H1 (cell line): ENCODE measurements at regions not wholly inside any gene's neighbourhood (a gene's known extent, or its start where the extent isn't known, plus 50 kb on each side); places are given as distances from the start of the nearest gene placed in this dataset.

Source experiments
- CEBPB ChIP-seq: IDR thresholded peaks from 2 replicates; pipeline ENCODE4 v1.6.1; 2012; ENCODE audit warnings: low read depth, low read length
- CTCF ChIP-seq, 3 experiments: IDR thresholded peaks; 1 replicate in 2 of 3; 2 replicates in 1 of 3; pipeline versions ENCODE4 v1.5.1 to v1.6.1; 2011; ENCODE audit warnings: low read length in 3 of 3, mild to moderate bottlenecking in 3 of 3, inconsistent platforms in 2 of 3, low read depth in 1 of 3, moderate library complexity in 1 of 3; ENCODE audit not compliant: insufficient read depth in 1 of 3; ENCODE audit errors: control extremely low read depth in 1 of 3
- EZH2 ChIP-seq: fragments of 200-600 bp; sonication (generic); IDR thresholded peaks from 2 replicates; pipeline ENCODE4 v1.7.1; 2012; ENCODE audit warnings: low read depth, mild to moderate bottlenecking, moderate library complexity, low read length, inconsistent platforms; ENCODE audit not compliant: severe bottlenecking
- JUND ChIP-seq: IDR thresholded peaks from 2 replicates; pipeline ENCODE4 v1.6.1; 2011; ENCODE audit warnings: mild to moderate bottlenecking, improper control_type of control experiment, low read length
- POLR2AphosphoS5 ChIP-seq: IDR thresholded peaks from 2 replicates; pipeline ENCODE4 v1.6.1; 2011; ENCODE audit warnings: low read depth, low read length
- RFX5 ChIP-seq: IDR thresholded peaks from 2 replicates; pipeline ENCODE4 v1.6.1; 2011; ENCODE audit warnings: low read depth, low read length, improper control_type of control experiment, borderline replicate concordance
- TBP ChIP-seq: IDR thresholded peaks from 2 replicates; pipeline ENCODE4 v1.6.1; 2011; ENCODE audit warnings: low read depth, low read length, improper control_type of control experiment
- TF ChIP-seq, protein P1 (sequence below): IDR thresholded peaks from 2 replicates; pipeline ENCODE4 v1.6.1; 2011; ENCODE audit warnings: low read length, improper control_type of control experiment

DNA sequence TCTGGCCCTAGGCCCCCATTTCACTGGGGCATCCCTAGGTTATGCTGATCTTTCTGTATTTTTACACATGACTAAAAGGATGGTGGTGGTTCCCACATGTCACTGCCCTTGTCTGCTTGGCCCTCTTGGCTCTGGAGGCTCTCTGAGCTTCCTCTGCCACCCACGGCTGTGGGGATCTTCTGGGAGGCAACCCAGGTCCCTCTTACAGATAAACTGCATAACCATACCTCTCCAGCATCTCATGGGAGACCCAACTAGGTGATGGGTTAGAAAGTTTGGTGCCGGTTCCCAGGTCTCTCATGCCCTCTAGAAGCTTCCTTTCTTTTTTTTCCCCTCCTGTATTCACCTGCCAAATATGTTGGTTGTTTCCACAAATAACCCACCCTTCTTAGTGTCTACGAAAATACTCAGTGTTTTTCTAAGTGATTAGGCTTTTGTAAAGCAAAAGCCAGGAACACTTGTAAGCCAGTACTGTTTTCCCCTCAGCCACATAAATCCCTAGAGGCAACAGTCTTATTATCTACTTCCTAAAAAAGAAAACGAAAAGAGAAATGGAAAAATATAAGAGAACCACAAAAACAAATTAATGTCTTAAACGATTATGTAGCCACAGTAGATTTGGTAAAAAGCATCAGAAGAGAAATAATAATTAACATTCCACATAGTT lies 71.7 kb upstream of the SMLR1 start:
- no peak for TF ChIP-seq TBP
- TF ChIP-seq CTCF (IDR thresholded peaks at IDR 0.05; ENCODE audit: control extremely low read depth in 1 of 3, insufficient read depth in 1 of 3, low read depth in 1 of 3, low read length in 3 of 3), result no peak
- TF ChIP-seq JUND, result no peak
- TF ChIP-seq POLR2AphosphoS5, result no peak
- TF ChIP-seq RFX5, result no peak
- no peak for TF ChIP-seq EZH2
- TF ChIP-seq CEBPB, result no peak
- TF ChIP-seq, protein P1, sequence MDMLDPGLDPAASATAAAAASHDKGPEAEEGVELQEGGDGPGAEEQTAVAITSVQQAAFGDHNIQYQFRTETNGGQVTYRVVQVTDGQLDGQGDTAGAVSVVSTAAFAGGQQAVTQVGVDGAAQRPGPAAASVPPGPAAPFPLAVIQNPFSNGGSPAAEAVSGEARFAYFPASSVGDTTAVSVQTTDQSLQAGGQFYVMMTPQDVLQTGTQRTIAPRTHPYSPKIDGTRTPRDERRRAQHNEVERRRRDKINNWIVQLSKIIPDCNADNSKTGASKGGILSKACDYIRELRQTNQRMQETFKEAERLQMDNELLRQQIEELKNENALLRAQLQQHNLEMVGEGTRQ, result no peak
